PC-9 (cell line): ENCODE measurements at regions not wholly inside any gene's neighbourhood (a gene's known extent, or its start where the extent isn't known, plus 50 kb on each side); places are given as distances from the start of the nearest gene placed in this dataset.

Experiments
- EZH2 ChIP-seq: fragments of 200-600 bp; sonication (generic); IDR thresholded peaks from 2 replicates; pipeline ENCODE4 v1.8.0; 2017; ENCODE audit warnings: antibody characterized with exemption, low read depth
- TF ChIP-seq, protein P1 (sequence below): fragments of 200-600 bp; sonication (generic); conservative IDR thresholded peaks from 2 replicates; pipeline ENCODE4 v1.6.1; 2017; ENCODE audit warnings: mixed run types, antibody characterized with exemption, mild to moderate bottlenecking, moderate library complexity

DNA sequence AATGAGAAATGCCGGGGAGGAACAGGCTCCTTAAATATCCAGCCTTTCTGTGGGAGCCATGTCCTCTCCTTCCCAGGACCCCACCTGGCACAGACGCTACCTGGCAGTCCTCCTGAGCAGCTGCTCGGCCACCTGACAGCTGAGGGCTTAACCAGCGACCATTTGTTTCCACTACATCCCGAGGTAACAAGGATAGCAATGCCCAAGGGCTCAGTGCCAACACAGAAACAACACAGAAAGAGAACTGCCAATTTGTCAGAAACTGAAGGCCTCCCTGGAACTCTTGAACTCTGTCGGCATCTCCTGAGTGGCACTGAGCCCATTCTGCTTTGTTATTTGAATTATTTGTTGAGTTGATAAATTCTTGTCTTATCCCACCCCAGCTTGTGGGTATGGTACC, 122.2 kb upstream of the ARHGAP28 start:
- TF ChIP-seq, protein P1, sequence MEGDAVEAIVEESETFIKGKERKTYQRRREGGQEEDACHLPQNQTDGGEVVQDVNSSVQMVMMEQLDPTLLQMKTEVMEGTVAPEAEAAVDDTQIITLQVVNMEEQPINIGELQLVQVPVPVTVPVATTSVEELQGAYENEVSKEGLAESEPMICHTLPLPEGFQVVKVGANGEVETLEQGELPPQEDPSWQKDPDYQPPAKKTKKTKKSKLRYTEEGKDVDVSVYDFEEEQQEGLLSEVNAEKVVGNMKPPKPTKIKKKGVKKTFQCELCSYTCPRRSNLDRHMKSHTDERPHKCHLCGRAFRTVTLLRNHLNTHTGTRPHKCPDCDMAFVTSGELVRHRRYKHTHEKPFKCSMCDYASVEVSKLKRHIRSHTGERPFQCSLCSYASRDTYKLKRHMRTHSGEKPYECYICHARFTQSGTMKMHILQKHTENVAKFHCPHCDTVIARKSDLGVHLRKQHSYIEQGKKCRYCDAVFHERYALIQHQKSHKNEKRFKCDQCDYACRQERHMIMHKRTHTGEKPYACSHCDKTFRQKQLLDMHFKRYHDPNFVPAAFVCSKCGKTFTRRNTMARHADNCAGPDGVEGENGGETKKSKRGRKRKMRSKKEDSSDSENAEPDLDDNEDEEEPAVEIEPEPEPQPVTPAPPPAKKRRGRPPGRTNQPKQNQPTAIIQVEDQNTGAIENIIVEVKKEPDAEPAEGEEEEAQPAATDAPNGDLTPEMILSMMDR, result no peak
- no peak for TF ChIP-seq EZH2
